Epithelial cell of proximal tubule (primary cell): ENCODE measurements at regions not wholly inside any gene's neighbourhood (a gene's known extent, or its start where the extent isn't known, plus 50 kb on each side); places are given as distances from the start of the nearest gene placed in this dataset.

ENCODE experiments used
- DNase-seq: peaks from one replicate; pipeline ENCODE4 v3.0.0-alpha.2; 2011; ENCODE audit warnings: low read depth
- H3K4me3 ChIP-seq: 2 replicates; pipeline ENCODE4 v1.5.1; 2011; ENCODE audit warnings: low read depth, mild to moderate bottlenecking, low read length
- CTCF ChIP-seq: conservative IDR thresholded peaks from 2 replicates; pipeline ENCODE4 v1.5.1; 2012; ENCODE audit warnings: low read depth, mild to moderate bottlenecking, low read length

GRCh38 chr12:115763376-115763775 is 514.1 kb downstream of the MED13L start:
- no peak for DNase-seq
- TF ChIP-seq CTCF, result no peak
- no peak overlapping the region for H3K4me3 ChIP-seq

- DNase-seq, result no peak
- TF ChIP-seq CTCF, result no peak
- no peak overlapping the region for H3K4me3 ChIP-seq
Measured at GRCh38 chr12:115762936-115763335, 514.6 kb downstream of the MED13L start.

GRCh38 chr12:115761784-115762183 is 515.7 kb downstream of the MED13L start:
- DNase-seq, result no peak
- no peak overlapping the region for H3K4me3 ChIP-seq
- no peak for TF ChIP-seq CTCF

GRCh38 chr12:115760231-115760630 is 517.3 kb downstream of the MED13L start:
- TF ChIP-seq CTCF, result no peak
- no peak for DNase-seq
- H3K4me3 ChIP-seq, result no peak overlapping the region

GRCh38 chr12:115758877-115759620 is 518.4 kb downstream of the MED13L start:
- no peak overlapping the region for H3K4me3 ChIP-seq
- TF ChIP-seq CTCF, result no peak
- no peak for DNase-seq

GRCh38 chr12:115758183-115758582 is 519.3 kb downstream of the MED13L start:
- no peak for DNase-seq
- H3K4me3 ChIP-seq, result no peak overlapping the region
- TF ChIP-seq CTCF, result no peak

- no peak for DNase-seq
- no peak for TF ChIP-seq CTCF
- no peak overlapping the region for H3K4me3 ChIP-seq
Measured at GRCh38 chr12:115756804-115757203, 520.7 kb downstream of the MED13L start.
